ENCODE measurements at regions not wholly inside any gene's neighbourhood (a gene's known extent, or its start where the extent isn't known, plus 50 kb on each side); places are given as distances from the start of the nearest gene placed in this dataset.

DNA sequence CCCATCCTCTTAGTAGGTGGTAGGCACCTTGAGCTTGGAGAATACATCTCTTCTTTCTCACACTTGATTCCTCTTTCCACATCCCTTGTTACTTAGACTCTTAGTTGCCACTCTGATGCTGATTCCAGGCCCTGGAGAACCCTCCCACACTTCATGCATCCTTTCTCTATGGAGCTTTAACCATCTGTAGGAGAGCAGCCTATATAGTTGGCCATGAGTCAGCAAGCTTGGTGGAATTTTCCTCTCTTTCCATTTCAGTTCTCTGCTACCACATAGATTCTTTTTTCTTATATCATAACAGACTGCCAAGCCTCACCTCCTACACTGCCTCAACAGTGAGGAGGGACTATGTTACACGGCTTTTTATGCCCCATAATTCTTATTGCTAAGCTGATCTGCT lies 851.6 kb upstream of the CDH2 start:
- Histone ChIP-seq H3K36me3 (ENCODE audit: control insufficient read depth in 2 of 2, insufficient read depth in 2 of 2, low read length in 1 of 2) (no peaks in the 10 kb centered on the region), H3K4me1 (ENCODE audit: control insufficient read depth, insufficient read depth, low read length) (no peaks in the 10 kb centered on the region), H4K20me1 (ENCODE audit: control insufficient read depth, insufficient read depth) (no peaks in the 10 kb centered on the region), H3K4me2 (ENCODE audit: control insufficient read depth, insufficient read depth) (no peak overlapping the region), H3K9me3 (replicated peaks; ENCODE audit: control insufficient read depth, insufficient read depth, low read length) (no peaks in the 10 kb centered on the region), H3K27ac (ENCODE audit: control insufficient read depth, insufficient read depth) (no peak overlapping the region), H3K4me3 (no peak overlapping the region), H2AFZ (ENCODE audit: control insufficient read depth, low read depth, low read length) (no peak overlapping the region), H3K79me2 (ENCODE audit: control insufficient read depth, insufficient read depth, low read length) (no peaks in the 10 kb centered on the region), H3K9ac (ENCODE audit: control insufficient read depth, insufficient read depth, low read length) (no peak overlapping the region), H3K27me3 (replicated peaks in 1 of 2; ENCODE audit: control insufficient read depth in 2 of 2, insufficient read depth in 2 of 2, low read length in 1 of 2) (no peaks in the 10 kb centered on the region)
- in situ Hi-C loops (cut with MboI): no loop called here
- ChIA-PET SMC1A (ENCODE audit: uncharacterized antibody, unreplicated experiment) (no interaction called here), POLR2A (no interaction called here), CTCF (interaction anchor here (1.4 kb wide), 1 partner anchor 8 kb away, joined by 3 read pairs; no protein-coding TSS in a partner anchor), RAD21 (ENCODE audit: unreplicated experiment) (no interaction called here)
- intact Hi-C loops (cut with micrococcal nuclease; ENCODE audit: unreplicated experiment): no loop called here
- DNase-seq (ENCODE audit: low read depth, low spot score): no peak
- WGBS (ENCODE audit: insufficient coverage, insufficient replicate concordance, low lambda C conversion rate, missing lambda C conversion rate): 6% methylated on average over 1 of the region's 1 CpG
- FAIRE-seq: no peak
- no TSS peak for BruUV-seq (replicated peaks)
- ATAC-seq: no peak
- TF ChIP-seq CREM (IDR thresholded peaks at IDR 0.05; ENCODE audit: low read depth) (no peak), ZZZ3 (IDR thresholded peaks at IDR 0.05; ENCODE audit: control insufficient read depth, insufficient read length, low read depth) (no peak), FOXM1 (IDR thresholded peaks at IDR 0.05; ENCODE audit: low read depth, low read length) (no peak), STAT1 (conservative IDR thresholded peaks at IDR 0.05) (no peak), HCFC1 (IDR thresholded peaks at IDR 0.05; ENCODE audit: low read length) (no peak), BHLHE40 (IDR thresholded peaks at IDR 0.05; ENCODE audit: borderline replicate concordance in 1 of 2, low read depth in 2 of 2, low read length in 1 of 2) (no peak), PAX5 (IDR thresholded peaks at IDR 0.05; ENCODE audit: borderline replicate concordance, low read depth, low read length) (no peak), ZBED1 (IDR thresholded peaks at IDR 0.05; ENCODE audit: borderline replicate concordance) (no peak), SP1 (IDR thresholded peaks at IDR 0.05; ENCODE audit: low read depth, low read length) (no peak), YY1 (IDR thresholded peaks at IDR 0.05; ENCODE audit: low read depth, low read length) (no peak), NR2C1 (IDR thresholded peaks at IDR 0.05) (no peak), CHD2 (IDR thresholded peaks at IDR 0.05; ENCODE audit: borderline replicate concordance, low read depth, low read length) (no peak), FOS (IDR thresholded peaks at IDR 0.05; ENCODE audit: borderline replicate concordance, extremely low read depth, insufficient read length) (no peak), ATF7 (IDR thresholded peaks at IDR 0.05; ENCODE audit: low read depth) (no peak)
- TF ChIP-seq, protein P1, sequence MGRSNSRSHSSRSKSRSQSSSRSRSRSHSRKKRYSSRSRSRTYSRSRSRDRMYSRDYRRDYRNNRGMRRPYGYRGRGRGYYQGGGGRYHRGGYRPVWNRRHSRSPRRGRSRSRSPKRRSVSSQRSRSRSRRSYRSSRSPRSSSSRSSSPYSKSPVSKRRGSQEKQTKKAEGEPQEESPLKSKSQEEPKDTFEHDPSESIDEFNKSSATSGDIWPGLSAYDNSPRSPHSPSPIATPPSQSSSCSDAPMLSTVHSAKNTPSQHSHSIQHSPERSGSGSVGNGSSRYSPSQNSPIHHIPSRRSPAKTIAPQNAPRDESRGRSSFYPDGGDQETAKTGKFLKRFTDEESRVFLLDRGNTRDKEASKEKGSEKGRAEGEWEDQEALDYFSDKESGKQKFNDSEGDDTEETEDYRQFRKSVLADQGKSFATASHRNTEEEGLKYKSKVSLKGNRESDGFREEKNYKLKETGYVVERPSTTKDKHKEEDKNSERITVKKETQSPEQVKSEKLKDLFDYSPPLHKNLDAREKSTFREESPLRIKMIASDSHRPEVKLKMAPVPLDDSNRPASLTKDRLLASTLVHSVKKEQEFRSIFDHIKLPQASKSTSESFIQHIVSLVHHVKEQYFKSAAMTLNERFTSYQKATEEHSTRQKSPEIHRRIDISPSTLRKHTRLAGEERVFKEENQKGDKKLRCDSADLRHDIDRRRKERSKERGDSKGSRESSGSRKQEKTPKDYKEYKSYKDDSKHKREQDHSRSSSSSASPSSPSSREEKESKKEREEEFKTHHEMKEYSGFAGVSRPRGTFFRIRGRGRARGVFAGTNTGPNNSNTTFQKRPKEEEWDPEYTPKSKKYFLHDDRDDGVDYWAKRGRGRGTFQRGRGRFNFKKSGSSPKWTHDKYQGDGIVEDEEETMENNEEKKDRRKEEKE (IDR thresholded peaks at IDR 0.05): no peak
- TF ChIP-seq, protein P2, sequence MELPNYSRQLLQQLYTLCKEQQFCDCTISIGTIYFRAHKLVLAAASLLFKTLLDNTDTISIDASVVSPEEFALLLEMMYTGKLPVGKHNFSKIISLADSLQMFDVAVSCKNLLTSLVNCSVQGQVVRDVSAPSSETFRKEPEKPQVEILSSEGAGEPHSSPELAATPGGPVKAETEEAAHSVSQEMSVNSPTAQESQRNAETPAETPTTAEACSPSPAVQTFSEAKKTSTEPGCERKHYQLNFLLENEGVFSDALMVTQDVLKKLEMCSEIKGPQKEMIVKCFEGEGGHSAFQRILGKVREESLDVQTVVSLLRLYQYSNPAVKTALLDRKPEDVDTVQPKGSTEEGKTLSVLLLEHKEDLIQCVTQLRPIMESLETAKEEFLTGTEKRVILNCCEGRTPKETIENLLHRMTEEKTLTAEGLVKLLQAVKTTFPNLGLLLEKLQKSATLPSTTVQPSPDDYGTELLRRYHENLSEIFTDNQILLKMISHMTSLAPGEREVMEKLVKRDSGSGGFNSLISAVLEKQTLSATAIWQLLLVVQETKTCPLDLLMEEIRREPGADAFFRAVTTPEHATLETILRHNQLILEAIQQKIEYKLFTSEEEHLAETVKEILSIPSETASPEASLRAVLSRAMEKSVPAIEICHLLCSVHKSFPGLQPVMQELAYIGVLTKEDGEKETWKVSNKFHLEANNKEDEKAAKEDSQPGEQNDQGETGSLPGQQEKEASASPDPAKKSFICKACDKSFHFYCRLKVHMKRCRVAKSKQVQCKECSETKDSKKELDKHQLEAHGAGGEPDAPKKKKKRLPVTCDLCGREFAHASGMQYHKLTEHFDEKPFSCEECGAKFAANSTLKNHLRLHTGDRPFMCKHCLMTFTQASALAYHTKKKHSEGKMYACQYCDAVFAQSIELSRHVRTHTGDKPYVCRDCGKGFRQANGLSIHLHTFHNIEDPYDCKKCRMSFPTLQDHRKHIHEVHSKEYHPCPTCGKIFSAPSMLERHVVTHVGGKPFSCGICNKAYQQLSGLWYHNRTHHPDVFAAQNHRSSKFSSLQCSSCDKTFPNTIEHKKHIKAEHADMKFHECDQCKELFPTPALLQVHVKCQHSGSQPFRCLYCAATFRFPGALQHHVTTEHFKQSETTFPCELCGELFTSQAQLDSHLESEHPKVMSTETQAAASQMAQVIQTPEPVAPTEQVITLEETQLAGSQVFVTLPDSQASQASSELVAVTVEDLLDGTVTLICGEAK (IDR thresholded peaks at IDR 0.05; ENCODE audit: borderline replicate concordance): no peak
- TF ChIP-seq, protein P3, sequence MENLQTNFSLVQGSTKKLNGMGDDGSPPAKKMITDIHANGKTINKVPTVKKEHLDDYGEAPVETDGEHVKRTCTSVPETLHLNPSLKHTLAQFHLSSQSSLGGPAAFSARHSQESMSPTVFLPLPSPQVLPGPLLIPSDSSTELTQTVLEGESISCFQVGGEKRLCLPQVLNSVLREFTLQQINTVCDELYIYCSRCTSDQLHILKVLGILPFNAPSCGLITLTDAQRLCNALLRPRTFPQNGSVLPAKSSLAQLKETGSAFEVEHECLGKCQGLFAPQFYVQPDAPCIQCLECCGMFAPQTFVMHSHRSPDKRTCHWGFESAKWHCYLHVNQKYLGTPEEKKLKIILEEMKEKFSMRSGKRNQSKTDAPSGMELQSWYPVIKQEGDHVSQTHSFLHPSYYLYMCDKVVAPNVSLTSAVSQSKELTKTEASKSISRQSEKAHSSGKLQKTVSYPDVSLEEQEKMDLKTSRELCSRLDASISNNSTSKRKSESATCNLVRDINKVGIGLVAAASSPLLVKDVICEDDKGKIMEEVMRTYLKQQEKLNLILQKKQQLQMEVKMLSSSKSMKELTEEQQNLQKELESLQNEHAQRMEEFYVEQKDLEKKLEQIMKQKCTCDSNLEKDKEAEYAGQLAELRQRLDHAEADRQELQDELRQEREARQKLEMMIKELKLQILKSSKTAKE (IDR thresholded peaks at IDR 0.05; ENCODE audit: low read depth, poor library complexity, severe bottlenecking): no peak
